Activated effector memory CD4-positive, alpha-beta T cell treated with Interleukin-2 at 50 U/mL for 16 hours (primary cell): ENCODE measurements at regions not wholly inside any gene's neighbourhood (a gene's known extent, or its start where the extent isn't known, plus 50 kb on each side); places are given as distances from the start of the nearest gene placed in this dataset.
"Not testable (repeated sequence)": the region's sequence is repeated elsewhere in the genome, so short reads cannot be mapped to it uniquely, and the experiment has no call there.

Experiments
- DNase-seq: peaks from one replicate; pipeline ENCODE4 v3.0.0-alpha.2; 2020

GRCh38 chr6:144744720-144745119 is 459.6 kb downstream of the UTRN start:
- no peak for DNase-seq

GRCh38 chr6:144745439-144745838 is 460.3 kb downstream of the UTRN start:
- DNase-seq, result no peak

DNA sequence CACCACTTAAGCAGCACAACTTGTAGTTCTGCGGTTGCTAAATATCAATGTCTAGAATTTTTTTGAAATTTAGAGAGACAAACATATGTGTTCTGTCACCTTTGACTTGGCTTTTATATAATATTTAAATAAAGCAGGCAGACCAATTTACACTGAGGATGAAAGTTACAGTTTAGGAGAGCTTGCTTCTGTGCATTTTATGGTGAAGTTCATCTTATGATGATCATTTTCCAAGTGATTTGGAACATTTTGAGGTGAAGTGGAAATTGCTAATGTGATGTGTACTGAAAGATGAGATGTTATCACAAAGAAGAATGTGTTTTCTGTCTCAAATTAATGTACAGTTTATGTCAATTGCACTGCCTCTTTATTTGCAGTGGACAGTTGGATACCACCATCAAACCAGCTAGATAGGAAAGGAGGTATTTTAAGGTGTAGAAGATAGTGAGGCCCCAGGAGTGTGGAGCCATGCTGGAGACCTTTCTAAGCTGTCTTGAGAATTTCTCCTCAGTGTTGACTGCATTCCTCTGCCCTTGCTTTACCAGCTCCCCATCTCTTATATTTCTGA is 461.9 kb downstream of the UTRN start:
- no peak for DNase-seq

GRCh38 chr6:144749263-144749662 is 464.1 kb downstream of the UTRN start:
- DNase-seq, result no peak

- no peak for DNase-seq
These were observed 468.0 kb downstream of the UTRN start for GRCh38 chr6:144753023-144753705.

DNA sequence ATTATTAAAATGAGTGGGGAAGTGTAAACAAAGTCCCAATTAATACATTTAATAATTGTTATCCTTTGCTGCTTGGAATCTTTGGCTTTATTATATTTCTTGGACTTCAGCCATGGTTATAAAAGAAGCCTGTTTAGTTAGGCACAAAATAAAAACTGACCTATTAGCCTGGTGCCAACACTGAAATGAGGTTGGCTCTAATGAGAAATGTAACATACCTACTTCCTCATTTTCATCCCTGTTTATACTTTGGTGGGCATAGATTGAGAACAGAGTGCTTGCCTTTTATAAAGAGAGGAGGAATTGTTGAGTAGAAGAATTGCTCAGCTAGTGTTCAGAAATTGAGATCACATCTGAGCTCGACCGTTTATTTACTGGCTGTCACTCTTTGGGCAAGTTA is 471.3 kb downstream of the UTRN start:
- no peak for DNase-seq

DNA sequence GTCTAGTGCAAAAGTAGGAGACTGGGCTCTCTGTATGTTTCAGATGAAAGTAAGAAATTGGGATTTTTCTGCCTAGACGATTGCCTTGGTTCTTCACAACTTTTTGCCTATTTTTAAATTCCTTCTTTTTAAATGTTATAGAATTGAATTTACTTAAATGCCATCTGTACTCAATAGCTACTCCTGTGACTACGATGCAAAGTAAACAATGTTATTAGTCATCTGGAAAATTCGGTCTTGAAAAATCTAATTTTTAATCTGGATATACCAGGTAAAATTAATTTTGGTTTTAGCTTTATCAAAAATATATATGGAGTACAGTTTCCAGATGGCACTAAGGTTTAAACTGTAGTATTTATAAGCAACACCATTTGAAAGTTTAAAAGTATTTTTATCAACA is 472.2 kb downstream of the UTRN start:
- no peak for DNase-seq

DNA sequence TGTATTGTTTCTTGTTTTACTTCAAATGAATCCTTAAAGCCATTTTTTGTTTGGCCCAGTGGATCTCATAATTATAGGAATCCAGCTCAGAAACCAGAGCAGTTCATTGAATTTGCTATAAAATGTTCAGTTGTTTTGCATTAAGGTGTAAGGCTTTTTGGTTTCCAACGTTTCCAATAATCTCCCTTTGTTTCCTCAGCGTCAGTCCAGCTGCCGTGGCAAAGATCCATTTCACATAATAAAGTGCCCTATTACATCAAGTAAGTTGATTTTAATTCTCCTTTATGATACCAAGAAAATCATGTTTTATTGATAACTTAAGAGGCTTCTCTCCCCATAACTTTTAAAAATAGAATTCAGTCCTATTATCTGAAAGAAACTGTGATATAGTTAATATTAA is 472.6 kb downstream of the UTRN start:
- no peak for DNase-seq

- DNase-seq, result no peak
These were observed 473.5 kb downstream of the UTRN start for GRCh38 chr6:144758602-144759001.

GRCh38 chr6:144762469-144762868 is 477.3 kb downstream of the UTRN start:
- no peak for DNase-seq

- no peak for DNase-seq
These were observed 481.9 kb downstream of the UTRN start for GRCh38 chr6:144767051-144767450.

DNA sequence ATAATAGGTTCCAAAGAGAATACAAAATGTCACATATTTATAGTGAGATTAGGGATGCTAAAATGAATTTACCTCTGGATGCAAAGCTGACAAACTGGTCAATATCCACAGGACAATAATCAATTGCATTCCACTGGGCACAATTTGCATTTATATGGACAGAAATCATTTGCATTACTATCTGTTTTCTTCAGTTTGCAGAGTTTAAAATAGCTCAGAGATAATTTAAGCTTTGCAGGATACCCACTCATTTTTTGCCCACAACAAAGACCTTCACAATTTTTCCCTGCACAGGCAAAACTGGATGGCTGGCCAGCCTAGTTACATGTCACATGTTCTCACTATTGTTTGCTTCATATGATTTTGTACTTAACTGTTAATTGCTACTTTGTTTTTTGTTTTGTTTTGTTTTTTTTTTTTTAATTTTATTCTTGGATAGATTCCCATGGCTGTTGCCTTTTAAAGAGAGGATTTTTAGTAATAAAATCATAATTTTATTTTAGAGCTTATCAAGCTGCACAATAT is 483.5 kb downstream of the UTRN start:
- no peak for DNase-seq

GRCh38 chr6:144769142-144769541 is 484.0 kb downstream of the UTRN start:
- DNase-seq, result no peak

DNA sequence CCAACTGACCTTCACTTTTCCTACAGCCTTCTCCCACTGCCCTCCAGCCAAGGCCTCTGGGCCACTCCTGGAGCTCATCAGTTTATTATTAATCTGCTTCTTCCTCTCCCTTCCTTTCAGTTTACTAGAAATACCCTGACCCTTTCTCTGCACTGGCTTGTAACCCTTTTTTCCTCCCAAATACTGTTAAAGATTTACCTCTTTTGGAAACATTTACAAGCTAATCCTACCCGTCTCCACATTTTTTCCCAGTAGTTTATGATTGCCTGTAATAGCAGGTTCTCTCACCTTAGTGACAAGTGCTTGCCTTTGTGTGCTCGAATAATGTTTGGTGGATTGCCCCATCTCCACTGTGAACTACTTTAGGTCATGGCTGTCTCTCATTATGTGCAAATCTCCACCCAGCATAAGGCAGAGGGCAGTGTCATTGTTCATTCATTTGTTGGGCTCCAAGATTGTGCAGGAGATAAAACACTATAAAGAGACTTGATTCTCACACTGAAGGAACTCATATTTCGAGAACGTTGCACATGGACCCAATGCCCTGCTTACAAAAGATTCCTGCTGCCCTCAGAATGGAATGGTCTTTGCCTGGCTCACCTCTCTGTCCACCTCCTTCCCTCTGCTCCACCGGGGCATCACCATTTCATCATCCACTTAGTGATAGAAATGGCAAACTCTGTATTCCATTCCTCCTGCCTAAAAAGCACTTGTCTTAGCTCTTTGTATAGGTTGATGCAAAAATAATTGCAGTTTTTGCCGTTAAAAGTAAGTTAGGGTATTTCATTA is 491.1 kb downstream of the UTRN start:
- no peak for DNase-seq

- no peak for DNase-seq
These were observed 492.1 kb downstream of the UTRN start for GRCh38 chr6:144777249-144777648.

DNA sequence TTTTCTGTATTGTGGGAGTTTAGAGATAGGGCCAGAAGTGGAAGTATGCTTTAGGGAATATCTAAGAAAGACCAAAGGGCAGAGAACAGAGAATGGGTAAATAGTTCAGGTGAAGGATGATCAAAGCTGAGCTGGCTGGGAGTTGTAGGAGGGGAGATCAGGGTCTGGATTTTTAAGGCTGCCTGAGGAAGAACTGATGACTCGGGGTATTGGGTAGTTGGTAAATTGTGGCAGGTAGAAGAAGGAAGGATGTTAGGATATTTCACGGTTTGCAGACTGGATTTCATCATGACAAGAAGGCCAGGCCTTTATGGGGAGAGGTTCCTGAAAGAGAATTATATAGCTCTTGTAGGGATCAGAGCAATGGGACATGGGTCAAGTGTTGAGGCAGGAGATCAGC is 492.9 kb downstream of the UTRN start:
- no peak for DNase-seq

DNA sequence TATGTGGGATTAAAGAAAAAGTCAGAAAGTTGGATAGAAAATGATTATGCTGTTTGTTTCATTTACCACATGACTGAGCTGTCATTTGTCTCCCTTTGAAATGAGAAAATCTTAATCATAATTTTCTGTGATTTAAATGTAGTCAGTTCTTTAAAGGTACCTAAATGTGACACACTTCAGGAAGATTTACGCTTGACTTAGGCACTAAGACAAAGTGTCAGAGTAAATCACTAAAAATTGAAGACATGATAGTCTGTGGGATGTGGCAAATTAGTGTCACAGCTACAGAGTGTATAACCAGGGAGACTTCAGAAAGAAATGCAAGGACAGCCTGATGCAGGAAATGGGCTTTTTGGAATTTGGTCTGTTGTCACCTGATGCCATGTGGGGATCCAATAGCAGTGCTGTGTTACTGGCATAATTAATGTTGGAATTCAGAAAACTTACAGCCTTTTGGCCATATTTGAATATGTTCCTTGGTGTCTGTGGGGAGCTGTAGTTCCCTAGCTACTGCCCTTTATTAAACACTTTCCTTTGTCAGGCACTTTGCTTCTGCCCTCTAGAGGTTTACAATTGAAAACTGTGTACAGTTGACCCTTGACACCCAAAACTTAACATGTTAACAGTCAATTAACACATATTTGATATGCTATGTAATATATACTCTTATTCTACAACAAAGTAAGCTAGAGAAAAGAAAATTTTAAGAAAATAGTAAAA is 493.8 kb downstream of the UTRN start:
- DNase-seq, result no peak

DNA sequence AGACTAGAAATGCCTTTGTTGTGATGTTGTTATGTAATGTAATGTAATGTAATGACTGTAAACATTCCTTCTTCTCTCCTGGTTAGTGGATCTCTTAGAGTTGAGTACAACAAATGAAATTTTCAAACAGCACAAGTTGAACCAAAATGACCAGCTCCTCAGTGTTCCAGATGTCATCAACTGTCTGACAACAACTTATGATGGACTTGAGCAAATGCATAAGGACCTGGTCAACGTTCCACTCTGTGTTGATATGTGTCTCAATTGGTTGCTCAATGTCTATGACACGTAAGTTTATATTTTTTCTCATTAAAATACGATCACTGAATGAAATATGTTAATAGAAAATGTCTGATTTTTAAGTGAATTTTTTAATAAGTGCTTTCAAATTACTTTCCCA is 496.7 kb downstream of the UTRN start:
- DNase-seq, result no peak

DNA sequence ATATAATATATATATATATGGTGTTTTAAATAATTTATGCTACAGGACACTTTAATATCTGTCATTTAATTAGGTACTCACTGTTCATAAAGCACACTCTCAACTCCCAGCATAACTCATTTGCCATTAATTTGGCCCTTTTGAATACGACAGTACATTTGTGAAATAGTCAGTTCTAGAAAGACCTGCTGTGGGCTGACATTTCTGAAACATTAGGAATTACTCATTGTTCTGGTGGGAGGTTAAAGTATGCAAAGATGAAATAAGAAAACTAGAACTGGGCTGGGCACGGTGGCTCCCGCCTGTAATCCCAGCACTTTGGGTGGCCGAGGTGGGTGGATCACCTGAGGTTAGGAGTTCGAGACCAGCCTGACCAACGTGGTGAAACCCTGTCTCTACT is 497.5 kb downstream of the UTRN start:
- DNase-seq, result no peak

- DNase-seq, result no peak
These were observed 499.9 kb downstream of the UTRN start for GRCh38 chr6:144785056-144785455.

- DNase-seq, result no peak
These were observed 501.7 kb downstream of the UTRN start for GRCh38 chr6:144786825-144787224.

- DNase-seq, result no peak
These were observed 508.6 kb downstream of the UTRN start for GRCh38 chr6:144793744-144794143.

DNA sequence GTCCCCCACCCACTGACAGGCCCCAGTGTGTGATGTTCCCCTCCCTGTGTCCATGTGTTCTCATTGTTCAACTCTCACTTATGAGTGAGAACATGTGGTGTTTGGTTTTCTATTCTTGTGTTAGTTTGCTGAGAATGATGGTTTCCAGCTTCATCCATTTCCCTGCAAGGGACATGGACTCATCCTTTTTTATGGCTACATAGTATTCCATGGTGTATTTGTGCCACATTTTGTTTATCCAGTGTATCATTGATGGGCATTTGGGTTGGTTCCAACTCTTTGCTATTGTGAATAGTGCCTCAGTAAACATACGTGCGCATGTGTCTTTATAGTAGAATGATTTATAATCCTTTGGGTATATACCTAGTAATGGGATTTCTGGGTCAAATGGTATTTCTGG is 509.9 kb downstream of the UTRN start:
- DNase-seq, result not testable (repeated sequence)
